ENCODE measurements at regions not wholly inside any gene's neighbourhood (a gene's known extent, or its start where the extent isn't known, plus 50 kb on each side); places are given as distances from the start of the nearest gene placed in this dataset.

DNA sequence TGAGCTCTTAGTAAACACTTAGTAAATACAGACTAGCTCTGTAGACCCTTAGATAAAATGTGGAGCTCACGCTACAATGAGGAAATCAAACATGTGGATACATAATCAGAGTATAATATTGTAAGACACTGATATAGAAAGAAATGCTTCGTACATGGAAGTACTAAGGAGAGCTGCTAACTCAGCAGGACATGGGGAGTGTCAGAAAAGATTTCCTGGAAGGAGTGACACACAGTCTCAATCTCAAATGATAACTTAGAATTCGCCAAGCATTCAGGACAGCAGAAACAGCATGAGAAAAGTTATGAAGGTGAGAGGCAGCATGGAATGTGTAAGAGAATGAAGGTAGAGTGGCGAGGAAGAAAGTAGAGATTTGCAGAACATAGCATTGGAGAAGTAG, 80.8 kb downstream of the ZNF622 start:
- no peak for TF ChIP-seq EZH2 (IDR thresholded peaks at IDR 0.05; ENCODE audit: insufficient read depth, poor library complexity, severe bottlenecking)
- no peak for TF ChIP-seq EZH2phosphoT487 (IDR thresholded peaks at IDR 0.05; ENCODE audit: insufficient read depth, low read depth)
- Histone ChIP-seq H3K4me2 (ENCODE audit: unreplicated experiment) (no peak overlapping the region), H3K36me3 (ENCODE audit: low read depth) (no peaks in the 10 kb centered on the region), H3K27ac (no peak overlapping the region), H3K79me2 (ENCODE audit: insufficient read depth) (no peaks in the 10 kb centered on the region), H3K9me2 (ENCODE audit: insufficient read depth) (no peaks in the 10 kb centered on the region), H2AFZ (no peak overlapping the region), H3K27me3 (replicated peaks; ENCODE audit: insufficient read depth) (peaks cover 7% of the 10 kb centered on the region), H3F3A (ENCODE audit: insufficient read depth) (no peaks in the 10 kb centered on the region), H3K4me1 (ENCODE audit: insufficient read depth) (no peaks in the 10 kb centered on the region), H3K4me3 (no peak overlapping the region), H3K9me3 (ENCODE audit: low read depth) (no peaks in the 10 kb centered on the region), H3K9ac (no peak overlapping the region), H4K20me1 (ENCODE audit: insufficient read depth) (no peaks in the 10 kb centered on the region)
- WGBS, 2 experiments (ENCODE audit: low coverage in 1 of 2, low lambda C conversion rate in 2 of 2, missing lambda C conversion rate in 2 of 2) = 8 to 11% methylated on average over 4 of the region's 4 CpGs
- DNase-seq = no peak
- in situ Hi-C loops (cut with MboI) = no loop called here

- Histone ChIP-seq H3K9me2 (ENCODE audit: insufficient read depth) (no peaks in the 10 kb centered on the region), H2AFZ (no peak overlapping the region), H3K4me3 (no peak overlapping the region), H3K27me3 (replicated peaks; ENCODE audit: insufficient read depth) (peaks cover 7% of the 10 kb centered on the region), H3F3A (ENCODE audit: insufficient read depth) (no peaks in the 10 kb centered on the region), H3K4me2 (ENCODE audit: unreplicated experiment) (no peak overlapping the region), H3K27ac (no peak overlapping the region), H3K9ac (no peak overlapping the region), H3K4me1 (ENCODE audit: insufficient read depth) (no peaks in the 10 kb centered on the region), H3K9me3 (ENCODE audit: low read depth) (no peaks in the 10 kb centered on the region), H3K36me3 (ENCODE audit: low read depth) (no peaks in the 10 kb centered on the region), H4K20me1 (ENCODE audit: insufficient read depth) (no peaks in the 10 kb centered on the region), H3K79me2 (ENCODE audit: insufficient read depth) (no peaks in the 10 kb centered on the region)
- no peak for TF ChIP-seq EZH2phosphoT487 (IDR thresholded peaks at IDR 0.05; ENCODE audit: insufficient read depth, low read depth)
- TF ChIP-seq EZH2 (IDR thresholded peaks at IDR 0.05; ENCODE audit: insufficient read depth, poor library complexity, severe bottlenecking) = no peak
- in situ Hi-C loops (cut with MboI) = no loop called here
- 23 to 24% methylated on average over 5 of the region's 5 CpGs for WGBS, 2 experiments (ENCODE audit: low coverage in 1 of 2, low lambda C conversion rate in 2 of 2, missing lambda C conversion rate in 2 of 2)
- DNase-seq = no peak
Measured at GRCh38 chr5:16384222-16384621, 81.4 kb downstream of the ZNF622 start.

DNA sequence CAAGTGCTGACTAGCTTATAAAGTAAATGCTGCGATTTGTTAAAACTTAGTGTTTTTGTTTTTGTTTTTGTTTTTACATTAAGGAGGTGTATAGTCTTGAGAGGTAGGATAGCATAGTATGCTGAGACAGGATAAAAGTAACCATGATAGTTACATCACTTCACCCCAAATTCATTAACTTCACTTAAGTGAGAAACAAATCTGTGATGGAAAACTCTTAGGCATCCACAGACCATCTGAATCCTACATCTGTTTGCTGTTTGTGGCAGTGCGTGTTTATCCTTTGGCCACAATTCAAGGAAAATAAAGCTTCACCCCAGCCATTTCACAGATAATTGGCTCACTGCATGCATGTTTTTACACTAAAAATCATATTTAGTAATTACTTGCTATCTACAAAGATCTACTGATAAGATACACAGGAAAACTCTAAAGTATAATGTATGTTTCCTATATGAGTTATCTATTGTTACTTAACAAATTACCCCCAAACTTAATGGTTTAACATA, 82.0 kb downstream of the ZNF622 start:
- Histone ChIP-seq H3K36me3 (ENCODE audit: low read depth) (no peaks in the 10 kb centered on the region), H2AFZ (no peak overlapping the region), H3K79me2 (ENCODE audit: insufficient read depth) (no peaks in the 10 kb centered on the region), H3K9me3 (ENCODE audit: low read depth) (no peaks in the 10 kb centered on the region), H3K27me3 (replicated peaks; ENCODE audit: insufficient read depth) (peaks cover 7% of the 10 kb centered on the region), H3K9ac (no peak overlapping the region), H3K4me3 (no peak overlapping the region), H4K20me1 (ENCODE audit: insufficient read depth) (no peaks in the 10 kb centered on the region), H3K27ac (no peak overlapping the region), H3K4me1 (ENCODE audit: insufficient read depth) (no peaks in the 10 kb centered on the region), H3K4me2 (ENCODE audit: unreplicated experiment) (no peak overlapping the region), H3K9me2 (ENCODE audit: insufficient read depth) (no peaks in the 10 kb centered on the region), H3F3A (ENCODE audit: insufficient read depth) (no peaks in the 10 kb centered on the region)
- TF ChIP-seq EZH2phosphoT487 (IDR thresholded peaks at IDR 0.05; ENCODE audit: insufficient read depth, low read depth) (no peak), EZH2 (IDR thresholded peaks at IDR 0.05; ENCODE audit: insufficient read depth, poor library complexity, severe bottlenecking) (no peak)
- DNase-seq = no peak
- 36 to 41% methylated on average over 2 of the region's 2 CpGs for WGBS, 2 experiments (ENCODE audit: low coverage in 1 of 2, low lambda C conversion rate in 2 of 2, missing lambda C conversion rate in 2 of 2)
- in situ Hi-C loops (cut with MboI) = no loop called here

- Histone ChIP-seq H3K4me2 (ENCODE audit: unreplicated experiment) (no peak overlapping the region), H3F3A (ENCODE audit: insufficient read depth) (no peaks in the 10 kb centered on the region), H4K20me1 (ENCODE audit: insufficient read depth) (no peaks in the 10 kb centered on the region), H3K36me3 (ENCODE audit: low read depth) (no peaks in the 10 kb centered on the region), H3K9me2 (ENCODE audit: insufficient read depth) (no peaks in the 10 kb centered on the region), H3K4me1 (ENCODE audit: insufficient read depth) (no peaks in the 10 kb centered on the region), H3K27me3 (replicated peaks; ENCODE audit: insufficient read depth) (peaks cover 7% of the 10 kb centered on the region), H3K9me3 (ENCODE audit: low read depth) (no peaks in the 10 kb centered on the region), H3K4me3 (no peak overlapping the region), H3K27ac (no peak overlapping the region), H3K9ac (no peak overlapping the region), H2AFZ (no peak overlapping the region), H3K79me2 (ENCODE audit: insufficient read depth) (no peaks in the 10 kb centered on the region)
- TF ChIP-seq EZH2phosphoT487 (IDR thresholded peaks at IDR 0.05; ENCODE audit: insufficient read depth, low read depth) (no peak), EZH2 (IDR thresholded peaks at IDR 0.05; ENCODE audit: insufficient read depth, poor library complexity, severe bottlenecking) (no peak)
- in situ Hi-C loops (cut with MboI) = no loop called here
- no peak for DNase-seq
Measured at GRCh38 chr5:16382047-16382446, 83.6 kb downstream of the ZNF622 start.

DNA sequence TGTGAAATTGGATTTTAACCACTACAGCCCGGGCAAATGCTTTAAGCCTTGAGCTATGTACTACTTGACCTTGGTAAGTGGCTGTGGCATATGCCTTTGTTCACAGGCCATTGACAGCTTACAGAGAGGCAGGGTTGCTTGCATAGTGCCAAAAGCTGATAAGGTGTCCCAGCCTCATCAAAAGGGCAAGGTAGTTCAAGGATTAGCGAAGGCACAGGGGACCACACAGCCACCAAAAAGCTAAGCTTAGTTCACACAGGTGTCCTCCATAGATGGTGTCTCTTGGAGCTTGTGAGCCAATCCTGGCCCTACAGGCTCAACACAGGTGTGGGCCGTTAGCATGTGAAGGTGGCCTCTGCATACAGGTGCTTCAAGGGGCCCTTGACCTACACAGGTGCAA, 86.8 kb downstream of the ZNF622 start:
- no peak for DNase-seq
- Histone ChIP-seq H3K9ac (no peak overlapping the region), H3K27ac (no peak overlapping the region), H3K4me1 (ENCODE audit: insufficient read depth) (no peaks in the 10 kb centered on the region), H3F3A (ENCODE audit: insufficient read depth) (no peaks in the 10 kb centered on the region), H2AFZ (no peak overlapping the region), H3K4me2 (ENCODE audit: unreplicated experiment) (no peak overlapping the region), H3K9me2 (ENCODE audit: insufficient read depth) (no peaks in the 10 kb centered on the region), H3K79me2 (ENCODE audit: insufficient read depth) (no peaks in the 10 kb centered on the region), H4K20me1 (ENCODE audit: insufficient read depth) (no peaks in the 10 kb centered on the region), H3K9me3 (ENCODE audit: low read depth) (no peaks in the 10 kb centered on the region), H3K27me3 (replicated peaks; ENCODE audit: insufficient read depth) (no peaks in the 10 kb centered on the region; the same call in 1 of the 2 replicates), H3K36me3 (ENCODE audit: low read depth) (no peaks in the 10 kb centered on the region), H3K4me3 (no peak overlapping the region)
- 4 to 13% methylated on average over 3 of the region's 3 CpGs for WGBS, 2 experiments (ENCODE audit: low coverage in 1 of 2, low lambda C conversion rate in 2 of 2, missing lambda C conversion rate in 2 of 2)
- TF ChIP-seq EZH2 (IDR thresholded peaks at IDR 0.05; ENCODE audit: insufficient read depth, poor library complexity, severe bottlenecking) (no peak), EZH2phosphoT487 (IDR thresholded peaks at IDR 0.05; ENCODE audit: insufficient read depth, low read depth) (no peak)
- in situ Hi-C loops (cut with MboI) = no loop called here
